Esophagus muscularis mucosa (tissue), 3 donors: ENCODE measurements at regions not wholly inside any gene's neighbourhood (a gene's known extent, or its start where the extent isn't known, plus 50 kb on each side); places are given as distances from the start of the nearest gene placed in this dataset.

Source experiments
- POLR2A ChIP-seq: fragments of 450-650 bp; IDR thresholded peaks from one replicate; pipeline ENCODE4 v1.6.1; 2017; ENCODE audit warnings: antibody characterized with exemption, moderate library complexity, mild to moderate bottlenecking, low read depth
- POLR2AphosphoS5 ChIP-seq, 2 donors: sonication (generic); formaldehyde crosslinking; IDR thresholded peaks; one replicate each; pipeline ENCODE4 v1.6.1; 2017; ENCODE audit warnings: antibody characterized with exemption in 2 of 2
- TF ChIP-seq, protein P1 (sequence below), 3 experiments: fragments of 200-600 bp in 2 of 3; fragments of 450-650 bp in 1 of 3; sonication (generic) in 2 of 3; IDR thresholded peaks; one replicate each; pipeline ENCODE4 v1.5.1; 2017 to 2019; ENCODE audit warnings: antibody characterized with exemption in 3 of 3, mild to moderate bottlenecking in 2 of 3, moderate library complexity in 1 of 3

DNA sequence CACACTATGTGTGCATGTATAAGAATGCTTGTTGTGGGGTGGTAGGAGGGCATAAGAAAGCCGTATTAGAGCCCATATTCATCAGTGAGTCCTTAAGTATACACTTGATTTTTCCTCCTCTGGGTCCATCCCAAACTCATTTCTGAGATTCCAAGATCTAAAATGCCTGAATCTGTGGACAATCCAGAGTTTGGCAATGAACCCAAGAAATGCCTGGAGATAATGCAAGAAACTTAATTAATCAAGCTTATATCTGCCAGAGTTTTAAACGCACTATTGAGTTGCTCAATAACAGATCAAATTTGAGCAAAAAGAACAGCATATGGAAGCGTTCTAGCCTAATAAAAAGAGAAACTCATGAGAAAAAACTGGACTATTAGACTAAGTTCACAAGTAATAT is 143.4 kb upstream of the NAV3 start:
- TF ChIP-seq, protein P1, sequence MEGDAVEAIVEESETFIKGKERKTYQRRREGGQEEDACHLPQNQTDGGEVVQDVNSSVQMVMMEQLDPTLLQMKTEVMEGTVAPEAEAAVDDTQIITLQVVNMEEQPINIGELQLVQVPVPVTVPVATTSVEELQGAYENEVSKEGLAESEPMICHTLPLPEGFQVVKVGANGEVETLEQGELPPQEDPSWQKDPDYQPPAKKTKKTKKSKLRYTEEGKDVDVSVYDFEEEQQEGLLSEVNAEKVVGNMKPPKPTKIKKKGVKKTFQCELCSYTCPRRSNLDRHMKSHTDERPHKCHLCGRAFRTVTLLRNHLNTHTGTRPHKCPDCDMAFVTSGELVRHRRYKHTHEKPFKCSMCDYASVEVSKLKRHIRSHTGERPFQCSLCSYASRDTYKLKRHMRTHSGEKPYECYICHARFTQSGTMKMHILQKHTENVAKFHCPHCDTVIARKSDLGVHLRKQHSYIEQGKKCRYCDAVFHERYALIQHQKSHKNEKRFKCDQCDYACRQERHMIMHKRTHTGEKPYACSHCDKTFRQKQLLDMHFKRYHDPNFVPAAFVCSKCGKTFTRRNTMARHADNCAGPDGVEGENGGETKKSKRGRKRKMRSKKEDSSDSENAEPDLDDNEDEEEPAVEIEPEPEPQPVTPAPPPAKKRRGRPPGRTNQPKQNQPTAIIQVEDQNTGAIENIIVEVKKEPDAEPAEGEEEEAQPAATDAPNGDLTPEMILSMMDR (IDR thresholded peaks at IDR 0.05): no peak
- TF ChIP-seq POLR2A (no peak), POLR2AphosphoS5 (IDR thresholded peaks at IDR 0.05) (no peak)
